ENCODE measurements at regions not wholly inside any gene's neighbourhood (a gene's known extent, or its start where the extent isn't known, plus 50 kb on each side); places are given as distances from the start of the nearest gene placed in this dataset.
A peak's percentile ranks its signal among the peaks of the same experiment; 100 is the strongest.

- no peaks in the 10 kb centered on the region for H3K36me3 Mint-ChIP-seq (ENCODE audit: low read depth)
- no peak for TF ChIP-seq CTCF (IDR thresholded peaks at IDR 0.05)
Measured at GRCh38 chr6:4297348-4297747, 162.0 kb upstream of the ECI2 start.

GRCh38 chr6:4296552-4296951, 161.2 kb upstream of the ECI2 start:
- no peaks in the 10 kb centered on the region for H3K27me3 Mint-ChIP-seq (ENCODE audit: low read depth)
- no peak overlapping the region for H3K27ac Mint-ChIP-seq (ENCODE audit: unreplicated experiment)
- no peak for TF ChIP-seq CTCF (IDR thresholded peaks at IDR 0.05)
- no peak for DNase-seq (ENCODE audit: low spot score)
- H3K36me3 Mint-ChIP-seq (ENCODE audit: low read depth): no peaks in the 10 kb centered on the region
- peaks cover 10% of the 10 kb centered on the region for H3K4me1 Mint-ChIP-seq (ENCODE audit: low read depth)
- H3K4me3 Mint-ChIP-seq (ENCODE audit: unreplicated experiment): no peak overlapping the region
- peaks cover 13% of the 10 kb centered on the region for H3K9me3 Mint-ChIP-seq (ENCODE audit: low read depth)

More at GRCh38 chr6:4297348-4297747, 162.0 kb upstream of the ECI2 start:
- Mint-ChIP-seq H3K27me3 (ENCODE audit: low read depth) (no peaks in the 10 kb centered on the region), H3K4me3 (ENCODE audit: unreplicated experiment) (no peak overlapping the region), H3K4me1 (ENCODE audit: low read depth) (peaks cover 14% of the 10 kb centered on the region), H3K9me3 (ENCODE audit: low read depth) (peaks cover 13% of the 10 kb centered on the region), H3K27ac (ENCODE audit: unreplicated experiment) (no peak overlapping the region)
- no peak for DNase-seq (ENCODE audit: low spot score)

- TF ChIP-seq CTCF (IDR thresholded peaks at IDR 0.05): no peak
- H3K4me3 Mint-ChIP-seq (ENCODE audit: unreplicated experiment): no peak overlapping the region
- H3K36me3 Mint-ChIP-seq (ENCODE audit: low read depth): no peaks in the 10 kb centered on the region
- peaks cover 13% of the 10 kb centered on the region for H3K9me3 Mint-ChIP-seq (ENCODE audit: low read depth)
- no peaks in the 10 kb centered on the region for H3K27me3 Mint-ChIP-seq (ENCODE audit: low read depth)
- H3K27ac Mint-ChIP-seq (ENCODE audit: unreplicated experiment): no peak overlapping the region
- no peak for DNase-seq (ENCODE audit: low spot score)
- peaks cover 10% of the 10 kb centered on the region for H3K4me1 Mint-ChIP-seq (ENCODE audit: low read depth)
Measured at GRCh38 chr6:4295783-4296155, 160.4 kb upstream of the ECI2 start.

- no peak for TF ChIP-seq CTCF (IDR thresholded peaks at IDR 0.05)
- DNase-seq (ENCODE audit: low spot score): no peak
Measured at GRCh38 chr6:4295058-4295782, 159.8 kb upstream of the ECI2 start.

GRCh38 chr6:4294636-4295035, 159.3 kb upstream of the ECI2 start:
- H3K27me3 Mint-ChIP-seq (ENCODE audit: low read depth): no peaks in the 10 kb centered on the region
- H3K36me3 Mint-ChIP-seq (ENCODE audit: low read depth): no peaks in the 10 kb centered on the region
- H3K27ac Mint-ChIP-seq (ENCODE audit: unreplicated experiment): no peak overlapping the region
- DNase-seq (ENCODE audit: low spot score): no peak
- no peak for TF ChIP-seq CTCF (IDR thresholded peaks at IDR 0.05)
- peaks cover 8% of the 10 kb centered on the region for H3K4me1 Mint-ChIP-seq (ENCODE audit: low read depth)
- H3K9me3 Mint-ChIP-seq (ENCODE audit: low read depth): peaks cover 13% of the 10 kb centered on the region
- H3K4me3 Mint-ChIP-seq (ENCODE audit: unreplicated experiment): no peak overlapping the region

More at GRCh38 chr6:4295058-4295782, 159.8 kb upstream of the ECI2 start:
- peak overlapping the region; percentile 64 for H3K27ac Mint-ChIP-seq (ENCODE audit: unreplicated experiment)
- peaks cover 13% of the 10 kb centered on the region for H3K9me3 Mint-ChIP-seq (ENCODE audit: low read depth)
- H3K4me1 Mint-ChIP-seq (ENCODE audit: low read depth): peaks cover 10% of the 10 kb centered on the region
- no peaks in the 10 kb centered on the region for H3K27me3 Mint-ChIP-seq (ENCODE audit: low read depth)
- no peak overlapping the region for H3K4me3 Mint-ChIP-seq (ENCODE audit: unreplicated experiment)
- no peaks in the 10 kb centered on the region for H3K36me3 Mint-ChIP-seq (ENCODE audit: low read depth)

Measured in chondrocyte (in vitro differentiated cells).